WTC11 (cell line): ENCODE measurements at regions not wholly inside any gene's neighbourhood (a gene's known extent, or its start where the extent isn't known, plus 50 kb on each side); places are given as distances from the start of the nearest gene placed in this dataset.

ENCODE experiments used
- ATAC-seq: fragments of 200-7000 bp; cut with Tn5 transposase; 2 replicates; pipeline ENCODE4 v1.10.0; 2021; ENCODE audit warnings: mild to moderate bottlenecking, moderate library complexity
- CTCF ChIA-PET: fragments of 300-600 bp; sonication (Branson Sonifier 250); formaldehyde crosslinking; loops from one replicate; lab custom pipeline; 2021; ENCODE audit warnings: antibody characterized with exemption; lab: Charles Lee
- POLR2A ChIA-PET: fragments of 350-600 bp; sonication (Branson Sonifier 250); formaldehyde crosslinking; loops from one replicate; lab custom pipeline; 2021; ENCODE audit warnings: antibody characterized with exemption; lab: Charles Lee
- DNase-seq: peaks from one replicate; pipeline ENCODE4 v3.0.0; 2021; ENCODE audit warnings: low spot score
- H3K27ac Mint-ChIP-seq: 2 replicates; pipeline ENCODE4 v1.8.0; 2021; ENCODE audit warnings: mixed read lengths
- H3K27me3 Mint-ChIP-seq: 2 replicates; pipeline ENCODE4 v1.8.0; 2021; ENCODE audit warnings: low read depth, mild to moderate bottlenecking, moderate library complexity, mixed read lengths
- H3K36me3 Mint-ChIP-seq: 2 replicates; pipeline ENCODE4 v1.8.0; 2021; ENCODE audit warnings: mixed read lengths
- H3K4me1 Mint-ChIP-seq: 2 replicates; pipeline ENCODE4 v1.8.0; 2022; ENCODE audit warnings: mixed read lengths
- H3K4me3 Mint-ChIP-seq: 2 replicates; pipeline ENCODE4 v1.8.0; 2021; ENCODE audit warnings: mild to moderate bottlenecking, moderate library complexity, mixed read lengths
- H3K9me3 Mint-ChIP-seq: 2 replicates; pipeline ENCODE4 v1.8.0; 2021; ENCODE audit warnings: mixed read lengths
- ARID4B ChIP-seq: sonication (generic); formaldehyde crosslinking; IDR thresholded peaks from 2 replicates; pipeline ENCODE4 v1.8.0; 2023; ENCODE audit warnings: missing genetic modification reagents, mild to moderate bottlenecking, borderline replicate concordance
- CDX4 ChIP-seq: fragments of 250-450 bp; sonication (Bioruptor Pico); IDR thresholded peaks from 2 replicates; pipeline ENCODE4 v1.9.0; 2021; ENCODE audit warnings: moderate library complexity, mild to moderate bottlenecking, inconsistent platforms, borderline replicate concordance
- CREB1 ChIP-seq: sonication (generic); formaldehyde crosslinking; IDR thresholded peaks from 2 replicates; pipeline ENCODE4 v1.8.0; 2023; ENCODE audit warnings: mild to moderate bottlenecking, missing genetic modification reagents
- GRHL2 ChIP-seq: fragments of 250-450 bp; sonication (Bioruptor Pico); IDR thresholded peaks from 2 replicates; pipeline ENCODE4 v1.8.0; 2022; ENCODE audit warnings: mild to moderate bottlenecking, moderate library complexity; ENCODE audit not compliant: insufficient replicate concordance, severe bottlenecking
- NR3C1 ChIP-seq: sonication (generic); formaldehyde crosslinking; conservative IDR thresholded peaks from 2 replicates; pipeline ENCODE4 v1.8.1; 2023; ENCODE audit warnings: low read depth, mild to moderate bottlenecking, missing genetic modification reagents
- SMAD4 ChIP-seq: sonication (generic); formaldehyde crosslinking; IDR thresholded peaks from 2 replicates; pipeline ENCODE4 v1.8.0; 2022; ENCODE audit warnings: mild to moderate bottlenecking, missing genetic modification reagents
- STAT6 ChIP-seq: sonication (generic); formaldehyde crosslinking; conservative IDR thresholded peaks from 2 replicates; pipeline ENCODE4 v1.8.1; 2023; ENCODE audit warnings: mild to moderate bottlenecking, low read depth, missing genetic modification reagents, moderate library complexity
- TCF7 ChIP-seq: sonication (generic); formaldehyde crosslinking; IDR thresholded peaks from 2 replicates; pipeline ENCODE4 v1.8.0; 2022; ENCODE audit warnings: mild to moderate bottlenecking, low read depth, missing genetic modification reagents, moderate library complexity
- ZBTB43 ChIP-seq: sonication (generic); formaldehyde crosslinking; IDR thresholded peaks from 2 replicates; pipeline ENCODE4 v1.8.1; 2023; ENCODE audit warnings: mild to moderate bottlenecking, missing genetic modification reagents
- ZNF263 ChIP-seq: sonication (generic); formaldehyde crosslinking; IDR thresholded peaks from 2 replicates; pipeline ENCODE4 v1.8.1; 2022; ENCODE audit warnings: low read depth, mild to moderate bottlenecking, moderate library complexity, missing genetic modification reagents
- ZNF425 ChIP-seq: fragments of 250-450 bp; sonication (Bioruptor Pico); conservative IDR thresholded peaks from 2 replicates; pipeline ENCODE4 v1.9.0; 2021; ENCODE audit warnings: mild to moderate bottlenecking
- ZNF512 ChIP-seq: sonication (generic); formaldehyde crosslinking; IDR thresholded peaks from 2 replicates; pipeline ENCODE4 v1.8.1; 2022; ENCODE audit warnings: missing genetic modification reagents, borderline replicate concordance
- ZNF671 ChIP-seq: fragments of 250-450 bp; sonication (Bioruptor Pico); IDR thresholded peaks from 2 replicates; pipeline ENCODE4 v1.8.0; 2021; ENCODE audit warnings: mild to moderate bottlenecking

- TF ChIP-seq STAT6 (no peak), TCF7 (CRISPR knock-in tag) (no peak), ZNF671 (CRISPR knock-in tag) (no peak), NR3C1 (no peak)
- TF ChIP-seq, all 79 proteins: peak for 0
These were observed 1397.2 kb downstream of the PLA2G4A start (continued) for GRCh38 chr1:188225975-188226374.

GRCh38 chr1:188228623-188229022 lies 1399.9 kb downstream of the PLA2G4A start:
- no peak for ATAC-seq
- Mint-ChIP-seq H3K36me3 (peaks cover 3% of the 10 kb centered on the region; the same call in 1 of the 2 replicates), H3K4me3 (no peak overlapping the region), H3K4me1 (peaks cover 4% of the 10 kb centered on the region), H3K9me3 (peaks cover 14% of the 10 kb centered on the region), H3K27me3 (no peaks in the 10 kb centered on the region)
- ChIA-PET POLR2A (no interaction called here), CTCF (no interaction called here)
- TF ChIP-seq CREB1 (CRISPR knock-in tag) = no peak
- no peak for TF ChIP-seq CDX4 (CRISPR knock-in tag)
- no peak for TF ChIP-seq ZNF263 (CRISPR knock-in tag)
- TF ChIP-seq SMAD4 (CRISPR knock-in tag) = no peak
- no peak for TF ChIP-seq ZNF425
- TF ChIP-seq ARID4B (CRISPR knock-in tag) = no peak
- TF ChIP-seq ZNF512 (CRISPR knock-in tag) = no peak
- no peak for TF ChIP-seq GRHL2
- no peak for TF ChIP-seq ZBTB43 (CRISPR knock-in tag)
- TF ChIP-seq, all 79 proteins: peak for 0
- no peak overlapping the region for H3K27ac Mint-ChIP-seq
- no peak for DNase-seq
